Vagina (tissue), 2 donors: ENCODE measurements at regions not wholly inside any gene's neighbourhood (a gene's known extent, or its start where the extent isn't known, plus 50 kb on each side); places are given as distances from the start of the nearest gene placed in this dataset.

Experiments used
- POLR2A ChIP-seq, 2 donors: fragments of 450-650 bp; IDR thresholded peaks; one replicate each; pipeline ENCODE4 v1.6.1; 2017; ENCODE audit warnings: antibody characterized with exemption in 2 of 2, mild to moderate bottlenecking in 2 of 2, moderate library complexity in 2 of 2
- TF ChIP-seq, protein P1 (sequence below), 3 experiments: fragments of 450-650 bp in 2 of 3; fragments of 200-600 bp in 1 of 3; sonication (generic) in 1 of 3; IDR thresholded peaks; one replicate each; pipeline ENCODE4 v1.5.1; 2017 to 2019; ENCODE audit warnings: antibody characterized with exemption in 3 of 3, mild to moderate bottlenecking in 2 of 3, moderate library complexity in 2 of 3

DNA sequence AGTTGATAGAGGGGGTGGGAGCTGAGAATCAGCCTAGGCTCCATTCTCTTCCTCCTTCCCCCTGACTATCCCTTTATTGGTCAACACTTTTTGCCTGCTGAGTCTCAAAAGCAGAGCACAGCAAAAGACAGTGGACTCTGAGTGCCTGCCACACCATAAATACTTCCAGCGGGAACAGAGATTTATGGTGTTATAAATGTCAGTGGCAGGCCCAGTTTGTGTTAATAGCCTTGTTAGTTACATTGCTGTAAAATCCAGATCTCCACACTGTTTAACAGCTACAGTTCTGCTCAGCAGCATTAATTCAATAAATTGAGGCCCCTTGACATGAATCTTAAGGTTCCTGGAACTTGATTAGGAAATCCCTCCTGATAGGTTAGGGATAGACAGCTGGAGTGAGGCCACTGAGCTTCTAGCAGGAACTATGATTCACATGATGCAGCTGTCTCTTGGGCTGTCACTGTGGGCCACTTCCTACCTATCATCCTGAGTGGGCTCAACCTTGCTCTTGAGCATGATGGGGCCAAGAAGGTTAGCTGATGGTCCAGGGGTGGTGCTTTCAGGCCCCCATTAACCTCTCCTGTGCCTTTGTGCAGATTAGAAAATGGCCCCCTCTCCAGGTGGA is 295.2 kb upstream of the SRRM4 start:
- TF ChIP-seq, protein P1, sequence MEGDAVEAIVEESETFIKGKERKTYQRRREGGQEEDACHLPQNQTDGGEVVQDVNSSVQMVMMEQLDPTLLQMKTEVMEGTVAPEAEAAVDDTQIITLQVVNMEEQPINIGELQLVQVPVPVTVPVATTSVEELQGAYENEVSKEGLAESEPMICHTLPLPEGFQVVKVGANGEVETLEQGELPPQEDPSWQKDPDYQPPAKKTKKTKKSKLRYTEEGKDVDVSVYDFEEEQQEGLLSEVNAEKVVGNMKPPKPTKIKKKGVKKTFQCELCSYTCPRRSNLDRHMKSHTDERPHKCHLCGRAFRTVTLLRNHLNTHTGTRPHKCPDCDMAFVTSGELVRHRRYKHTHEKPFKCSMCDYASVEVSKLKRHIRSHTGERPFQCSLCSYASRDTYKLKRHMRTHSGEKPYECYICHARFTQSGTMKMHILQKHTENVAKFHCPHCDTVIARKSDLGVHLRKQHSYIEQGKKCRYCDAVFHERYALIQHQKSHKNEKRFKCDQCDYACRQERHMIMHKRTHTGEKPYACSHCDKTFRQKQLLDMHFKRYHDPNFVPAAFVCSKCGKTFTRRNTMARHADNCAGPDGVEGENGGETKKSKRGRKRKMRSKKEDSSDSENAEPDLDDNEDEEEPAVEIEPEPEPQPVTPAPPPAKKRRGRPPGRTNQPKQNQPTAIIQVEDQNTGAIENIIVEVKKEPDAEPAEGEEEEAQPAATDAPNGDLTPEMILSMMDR (IDR thresholded peaks at IDR 0.05) = no peak
- TF ChIP-seq POLR2A (IDR thresholded peaks at IDR 0.05) = no peak
